Keratinocyte (primary cell): ENCODE measurements at regions not wholly inside any gene's neighbourhood (a gene's known extent, or its start where the extent isn't known, plus 50 kb on each side); places are given as distances from the start of the nearest gene placed in this dataset.
A peak's percentile ranks its signal among the peaks of the same experiment; 100 is the strongest.

Experiments
- DNase-seq: peaks from one replicate; pipeline ENCODE4 v3.0.0-alpha.2; 2011; ENCODE audit warnings: low read depth, missing footprints, low spot score
- FAIRE-seq: peaks from 2 replicates; lab custom pipeline; 2011; peaks lifted over from hg19 to GRCh38; lab: Jason Lieb, UNC
- H2AFZ ChIP-seq: 2 replicates; pipeline ENCODE4 v1.6.0; 2012; ENCODE audit warnings: low read length, control low read depth, inconsistent platforms; ENCODE audit not compliant: control insufficient read depth
- H3K27ac ChIP-seq: 2 replicates; pipeline ENCODE4 v1.5.1; 2011; ENCODE audit warnings: low read length; ENCODE audit not compliant: control insufficient read depth, insufficient read depth
- H3K27me3 ChIP-seq: 3 replicates; pipeline ENCODE4 v1.6.0; 2011; ENCODE audit warnings: low read length; ENCODE audit not compliant: control insufficient read depth, insufficient read depth; ENCODE audit errors: extremely low read depth
- H3K36me3 ChIP-seq, 2 experiments: 2 replicates in 1 of 2; 3 replicates in 1 of 2; pipeline ENCODE4 v1.5.1; 2011; ENCODE audit warnings: low read length in 2 of 2, mild to moderate bottlenecking in 1 of 2; ENCODE audit not compliant: control insufficient read depth in 2 of 2, insufficient read depth in 2 of 2; ENCODE audit errors: extremely low read depth in 1 of 2
- H3K4me1 ChIP-seq: 3 replicates; pipeline ENCODE4 v1.5.1; 2011; ENCODE audit warnings: low read length; ENCODE audit not compliant: control insufficient read depth, insufficient read depth; ENCODE audit errors: extremely low read depth
- H3K4me2 ChIP-seq: 3 replicates; pipeline ENCODE4 v1.6.0; 2011; ENCODE audit warnings: low read depth, low read length; ENCODE audit not compliant: control insufficient read depth, insufficient read depth; ENCODE audit errors: extremely low read depth
- H3K4me3 ChIP-seq, 3 experiments: fragments of 200-600 bp in 1 of 3; sonication (generic) in 1 of 3; 2 replicates in 2 of 3; 3 replicates in 1 of 3; pipeline ENCODE4 v1.5.1; 2011 to 2016; ENCODE audit warnings: low read length in 3 of 3, mild to moderate bottlenecking in 3 of 3, control low read depth in 2 of 3, inconsistent platforms in 1 of 3, low read depth in 1 of 3, mixed read lengths in 1 of 3, mixed run types in 1 of 3, moderate library complexity in 1 of 3; ENCODE audit not compliant: control insufficient read depth in 2 of 3, insufficient read depth in 2 of 3; ENCODE audit errors: extremely low read depth in 1 of 3
- H3K79me2 ChIP-seq: 2 replicates; pipeline ENCODE4 v1.6.0; 2012; ENCODE audit warnings: low read length; ENCODE audit not compliant: control insufficient read depth, insufficient read depth
- H3K9ac ChIP-seq: 3 replicates; pipeline ENCODE4 v1.6.0; 2011; ENCODE audit warnings: low read length; ENCODE audit not compliant: control insufficient read depth, insufficient read depth; ENCODE audit errors: extremely low read depth
- H3K9me1 ChIP-seq: 3 replicates; pipeline ENCODE4 v1.6.0; 2011; ENCODE audit warnings: low read length; ENCODE audit not compliant: control insufficient read depth, insufficient read depth; ENCODE audit errors: extremely low read depth
- H3K9me3 ChIP-seq: 2 replicates; pipeline ENCODE4 v1.5.1; 2012; ENCODE audit warnings: low read depth, low read length; ENCODE audit not compliant: control insufficient read depth
- H4K20me1 ChIP-seq: 3 replicates; pipeline ENCODE4 v1.6.0; 2011; ENCODE audit warnings: low read length; ENCODE audit not compliant: control insufficient read depth, insufficient read depth; ENCODE audit errors: extremely low read depth
- CTCF ChIP-seq, 3 experiments: IDR thresholded peaks in 1 of 3; conservative IDR thresholded peaks in 1 of 3; optimal IDR thresholded peaks in 1 of 3; 2 replicates in 2 of 3; 3 replicates in 1 of 3; pipeline versions ENCODE3 to v1.5.1; 2011; ENCODE audit warnings: low read length in 3 of 3, mild to moderate bottlenecking in 3 of 3, moderate library complexity in 2 of 3, control low read depth in 1 of 3, inconsistent platforms in 1 of 3; ENCODE audit not compliant: insufficient read depth in 2 of 3; ENCODE audit errors: extremely low read depth in 1 of 3
- EZH2 ChIP-seq: IDR thresholded peaks from one replicate; pipeline ENCODE4 v1.6.1; 2012; ENCODE audit warnings: inconsistent platforms, mild to moderate bottlenecking, low read length, moderate library complexity
- dilution Hi-C: fragments of 300-500 bp; cut with MboI; formaldehyde crosslinking; loops from one replicate; pipeline ENCODE4 v1.7.0; 2020; ENCODE audit warnings: low sequenced_read_pairs; ENCODE audit not compliant: extremely low pct_ligation_motif_present

- no peaks in the 10 kb centered on the region for H3K9me1 ChIP-seq
- no peaks in the 10 kb centered on the region for H3K36me3 ChIP-seq
- H3K27ac ChIP-seq: no peak overlapping the region
- dilution Hi-C loops: no loop called here
- TF ChIP-seq CTCF (optimal IDR thresholded peaks at IDR 0.05 in 1 of 3, IDR thresholded peaks at IDR 0.05 in 1 of 3, conservative IDR thresholded peaks at IDR 0.05 in 1 of 3; ENCODE audit: extremely low read depth in 1 of 3, insufficient read depth in 2 of 3, low read length in 3 of 3): no peak
- no peak for TF ChIP-seq EZH2
- H3K4me1 ChIP-seq: peaks cover 27% of the 10 kb centered on the region
- H3K79me2 ChIP-seq: no peaks in the 10 kb centered on the region
- no peak overlapping the region for H3K4me2 ChIP-seq
- DNase-seq (peak; percentile 82), FAIRE-seq (peak; percentile 93)
- H3K4me3 ChIP-seq: no peak overlapping the region
- H3K27me3 ChIP-seq: no peaks in the 10 kb centered on the region
- H4K20me1 ChIP-seq: no peaks in the 10 kb centered on the region
- H3K9ac ChIP-seq: no peak overlapping the region
- H2AFZ ChIP-seq: no peak overlapping the region
- no peaks in the 10 kb centered on the region for H3K9me3 ChIP-seq
These were observed 610.0 kb upstream of the CDH11 start for GRCh38 chr16:65731833-65732232.

GRCh38 chr16:65728652-65729051 is 606.8 kb upstream of the CDH11 start:
- DNase-seq (no peak), FAIRE-seq (no peak)
- dilution Hi-C loops: no loop called here
- Histone ChIP-seq H3K9ac (no peak overlapping the region), H3K4me1 (peaks cover 19% of the 10 kb centered on the region), H3K4me2 (no peak overlapping the region), H3K27me3 (no peaks in the 10 kb centered on the region), H3K9me3 (no peaks in the 10 kb centered on the region), H2AFZ (no peak overlapping the region), H3K9me1 (no peaks in the 10 kb centered on the region), H3K27ac (no peak overlapping the region), H3K36me3 (no peaks in the 10 kb centered on the region), H4K20me1 (no peaks in the 10 kb centered on the region), H3K79me2 (no peaks in the 10 kb centered on the region), H3K4me3 (no peak overlapping the region)
- TF ChIP-seq CTCF (optimal IDR thresholded peaks at IDR 0.05 in 1 of 3, IDR thresholded peaks at IDR 0.05 in 1 of 3, conservative IDR thresholded peaks at IDR 0.05 in 1 of 3; ENCODE audit: extremely low read depth in 1 of 3, insufficient read depth in 2 of 3, low read length in 3 of 3): no peak
